ENCODE measurements at regions not wholly inside any gene's neighbourhood (a gene's known extent, or its start where the extent isn't known, plus 50 kb on each side); places are given as distances from the start of the nearest gene placed in this dataset.

DNA sequence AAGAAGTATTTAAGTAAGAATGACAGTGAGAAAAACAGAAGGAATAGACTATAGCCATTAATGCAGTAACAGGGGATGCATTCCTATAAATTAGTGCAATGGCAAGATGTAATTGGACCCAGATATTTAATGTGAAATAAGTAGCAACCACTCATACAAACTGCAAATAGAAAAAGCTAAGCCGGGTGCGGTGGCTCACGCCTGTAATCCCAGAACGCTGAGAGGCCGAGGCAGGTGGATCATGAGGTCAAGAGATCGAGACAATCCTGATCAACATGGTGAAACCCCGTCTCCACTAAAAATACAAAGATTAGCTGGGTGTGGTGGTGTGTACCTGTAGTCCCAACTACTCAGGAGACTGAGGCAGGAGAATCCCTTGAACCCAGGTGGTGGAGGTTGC, 845.8 kb downstream of the PDHA2 start:
- Histone ChIP-seq H3K27ac (ENCODE audit: low read depth in 1 of 2, low read length in 2 of 2) (no peak overlapping the region), H4K20me1 (ENCODE audit: insufficient read depth, low read length) (no peaks in the 10 kb centered on the region), H3K36me3 (replicated peaks in 1 of 2; ENCODE audit: control insufficient read depth in 1 of 2, insufficient read depth in 2 of 2, low read length in 2 of 2) (no peaks in the 10 kb centered on the region), H3K4me3 (replicated peaks in 1 of 3; ENCODE audit: low read depth in 2 of 3, low read length in 3 of 3) (no peak overlapping the region), H3K4me1 (ENCODE audit: control insufficient read depth in 1 of 2, insufficient read depth in 2 of 2, low read length in 2 of 2) (no peaks in the 10 kb centered on the region), H3K27me3 (ENCODE audit: control insufficient read depth in 2 of 2, insufficient read depth in 2 of 2, low read length in 2 of 2) (no peaks in the 10 kb centered on the region), H3K79me2 (ENCODE audit: insufficient read depth, low read length) (no peaks in the 10 kb centered on the region), H3K9me3 (replicated peaks in 1 of 2; ENCODE audit: control insufficient read depth in 1 of 2, insufficient read depth in 1 of 2, low read length in 2 of 2) (peaks cover 0 to 2% of the 10 kb centered on the region in 2 donors), H3K9ac (ENCODE audit: insufficient read depth, low read length, poor library complexity, severe bottlenecking) (no peak overlapping the region), H3K4me2 (replicated peaks; ENCODE audit: extremely low read depth, low read length, poor library complexity, severe bottlenecking) (no peak overlapping the region), H2AFZ (ENCODE audit: insufficient read depth, low read depth, low read length, poor library complexity, severe bottlenecking) (no peak overlapping the region)
- TF ChIP-seq, protein P1, sequence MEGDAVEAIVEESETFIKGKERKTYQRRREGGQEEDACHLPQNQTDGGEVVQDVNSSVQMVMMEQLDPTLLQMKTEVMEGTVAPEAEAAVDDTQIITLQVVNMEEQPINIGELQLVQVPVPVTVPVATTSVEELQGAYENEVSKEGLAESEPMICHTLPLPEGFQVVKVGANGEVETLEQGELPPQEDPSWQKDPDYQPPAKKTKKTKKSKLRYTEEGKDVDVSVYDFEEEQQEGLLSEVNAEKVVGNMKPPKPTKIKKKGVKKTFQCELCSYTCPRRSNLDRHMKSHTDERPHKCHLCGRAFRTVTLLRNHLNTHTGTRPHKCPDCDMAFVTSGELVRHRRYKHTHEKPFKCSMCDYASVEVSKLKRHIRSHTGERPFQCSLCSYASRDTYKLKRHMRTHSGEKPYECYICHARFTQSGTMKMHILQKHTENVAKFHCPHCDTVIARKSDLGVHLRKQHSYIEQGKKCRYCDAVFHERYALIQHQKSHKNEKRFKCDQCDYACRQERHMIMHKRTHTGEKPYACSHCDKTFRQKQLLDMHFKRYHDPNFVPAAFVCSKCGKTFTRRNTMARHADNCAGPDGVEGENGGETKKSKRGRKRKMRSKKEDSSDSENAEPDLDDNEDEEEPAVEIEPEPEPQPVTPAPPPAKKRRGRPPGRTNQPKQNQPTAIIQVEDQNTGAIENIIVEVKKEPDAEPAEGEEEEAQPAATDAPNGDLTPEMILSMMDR (IDR thresholded peaks at IDR 0.05) = no peak
- Mint-ChIP-seq H3K27ac (no peak overlapping the region), H3K36me3 (no peaks in the 10 kb centered on the region), H3K4me3 (no peak overlapping the region), H3K9me3 (peaks cover 2 to 9% (median 6%) of the 10 kb centered on the region in 7 donors), H3K27me3 (ENCODE audit: low read depth in 3 of 3) (no peaks in the 10 kb centered on the region), H3K4me1 (no peaks in the 10 kb centered on the region)
- WGBS (ENCODE audit: insufficient coverage) = 100% methylated on average over 6 of the region's 7 CpGs
- intact Hi-C loops (cut with micrococcal nuclease) = no loop called here
- DNase-seq = no peak

DNA sequence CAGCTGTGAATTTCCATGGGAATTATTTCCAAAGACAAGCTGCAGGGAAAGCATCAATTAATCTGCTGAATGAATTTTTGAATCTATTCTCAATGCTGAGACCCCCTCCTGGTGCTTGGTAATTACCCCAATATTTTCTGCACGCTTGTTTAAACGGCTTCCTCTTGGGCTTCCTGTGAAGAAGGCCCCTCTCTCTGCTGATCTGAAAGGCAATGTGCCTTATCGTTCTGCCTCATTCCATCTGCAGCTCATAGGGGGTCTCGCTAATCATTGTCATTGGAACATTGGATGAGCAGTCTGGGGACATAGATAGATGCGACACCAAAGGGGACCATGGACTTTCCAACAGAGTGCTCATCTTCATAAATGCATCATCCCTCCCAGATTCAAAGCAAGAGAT, 851.6 kb downstream of the PDHA2 start:
- no peaks in the 10 kb centered on the region for H3K9me3 ChIP-seq (replicated peaks in 1 of 2; ENCODE audit: control insufficient read depth in 1 of 2, insufficient read depth in 1 of 2, low read length in 2 of 2)
- Mint-ChIP-seq H3K9me3 (peaks cover 0 to 12% (median 2%) of the 10 kb centered on the region in 7 donors), H3K4me3 (no peak overlapping the region), H3K4me1 (no peaks in the 10 kb centered on the region), H3K36me3 (no peaks in the 10 kb centered on the region), H3K27me3 (ENCODE audit: low read depth in 3 of 3) (no peaks in the 10 kb centered on the region), H3K27ac (no peak overlapping the region)
- no peaks in the 10 kb centered on the region for H3K4me1 ChIP-seq (ENCODE audit: control insufficient read depth in 1 of 2, insufficient read depth in 2 of 2, low read length in 2 of 2)
- H3K27me3 ChIP-seq (ENCODE audit: control insufficient read depth in 2 of 2, insufficient read depth in 2 of 2, low read length in 2 of 2) = no peaks in the 10 kb centered on the region
- no peaks in the 10 kb centered on the region for H3K36me3 ChIP-seq (replicated peaks in 1 of 2; ENCODE audit: control insufficient read depth in 1 of 2, insufficient read depth in 2 of 2, low read length in 2 of 2)
- H3K9ac ChIP-seq (ENCODE audit: insufficient read depth, low read length, poor library complexity, severe bottlenecking) = no peak overlapping the region
- H4K20me1 ChIP-seq (ENCODE audit: insufficient read depth, low read length) = no peaks in the 10 kb centered on the region
- H3K4me2 ChIP-seq (replicated peaks; ENCODE audit: extremely low read depth, low read length, poor library complexity, severe bottlenecking) = no peak overlapping the region
- DNase-seq = no peak
- TF ChIP-seq, protein P1 (IDR thresholded peaks at IDR 0.05) = no peak
- H3K79me2 ChIP-seq (ENCODE audit: insufficient read depth, low read length) = no peaks in the 10 kb centered on the region
- H3K4me3 ChIP-seq (replicated peaks in 1 of 3; ENCODE audit: low read depth in 2 of 3, low read length in 3 of 3) = no peak overlapping the region
- H3K27ac ChIP-seq (ENCODE audit: low read depth in 1 of 2, low read length in 2 of 2) = no peak overlapping the region
- no CpG with 5 or more reads among the region's 5 CpGs for WGBS (ENCODE audit: insufficient coverage)
- no peak overlapping the region for H2AFZ ChIP-seq (ENCODE audit: insufficient read depth, low read depth, low read length, poor library complexity, severe bottlenecking)
- intact Hi-C loops (cut with micrococcal nuclease) = no loop called here
